Left ventricle myocardium superior (tissue), 1 donor: ENCODE measurements at regions not wholly inside any gene's neighbourhood (a gene's known extent, or its start where the extent isn't known, plus 50 kb on each side); places are given as distances from the start of the nearest gene placed in this dataset.
A peak's percentile ranks its signal among the peaks of the same experiment; 100 is the strongest.
"Not testable (repeated sequence)": the region's sequence is repeated elsewhere in the genome, so short reads cannot be mapped to it uniquely, and the experiment has no call there.

ENCODE experiments used
- ATAC-seq: fragments of 200-7000 bp; cut with Tn5 transposase; one replicate; pipeline ENCODE4 v1.9.1; 2020; ENCODE audit warnings: mild to moderate bottlenecking, moderate library complexity
- DNase-seq: peaks from one replicate; pipeline ENCODE4 v3.0.0-alpha.2; 2020
- intact Hi-C: fragments of 100-400 bp; cut with micrococcal nuclease; formaldehyde crosslinking; loops from one replicate; pipeline ENCODE4 v1.11.0; 2022
- donor health status: DM: no; HTN: yes; CAD: no; lungs with severe emphysema.

DNA sequence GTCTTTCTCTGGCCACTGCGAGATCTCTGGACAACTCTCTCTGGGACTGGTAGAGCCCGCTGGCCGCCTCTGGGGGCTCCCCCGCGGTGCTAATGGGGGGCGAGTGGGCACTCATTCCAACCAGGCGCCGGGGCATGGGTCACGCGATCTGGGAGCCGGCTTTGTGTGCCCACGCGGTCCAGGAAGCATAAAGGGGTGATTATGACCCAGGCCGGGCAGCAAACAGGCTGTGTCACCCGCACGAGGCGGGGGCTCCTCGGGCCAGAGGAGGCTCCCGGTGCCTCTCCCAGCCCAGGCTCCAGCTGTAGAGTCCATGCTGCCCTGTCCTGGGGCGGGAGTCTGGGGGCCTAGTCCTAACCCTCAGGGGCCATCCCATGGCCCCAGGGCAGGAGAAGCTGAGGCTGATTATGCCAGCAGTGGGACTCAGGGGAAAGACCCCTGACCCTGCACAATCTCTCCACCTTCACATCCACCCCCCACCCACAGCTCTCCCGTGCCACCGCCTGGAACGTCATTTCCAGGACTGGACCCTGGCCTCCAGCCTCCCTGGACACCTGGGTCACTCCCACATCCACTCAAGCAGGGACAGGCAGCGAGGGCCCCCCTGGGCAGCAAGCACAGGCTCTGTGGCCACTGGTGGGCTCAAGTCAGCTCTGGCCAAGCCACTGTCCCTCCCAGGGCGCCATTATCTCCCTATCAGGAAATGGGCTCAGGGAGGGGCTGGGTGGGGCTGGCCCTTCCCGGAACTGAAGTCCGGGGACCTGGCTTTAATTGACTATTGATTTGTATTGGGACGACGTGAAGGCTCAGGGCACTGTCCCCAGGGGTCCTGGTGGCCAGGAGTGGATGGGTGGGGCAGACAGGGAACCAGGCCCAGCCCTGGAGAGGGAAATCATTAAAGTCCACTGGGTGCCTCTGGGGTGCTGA, 50.0 kb downstream of the PTPRS start:
- intact Hi-C loops, result no loop called here
- DNase-seq, result no peak
- no peak for ATAC-seq

DNA sequence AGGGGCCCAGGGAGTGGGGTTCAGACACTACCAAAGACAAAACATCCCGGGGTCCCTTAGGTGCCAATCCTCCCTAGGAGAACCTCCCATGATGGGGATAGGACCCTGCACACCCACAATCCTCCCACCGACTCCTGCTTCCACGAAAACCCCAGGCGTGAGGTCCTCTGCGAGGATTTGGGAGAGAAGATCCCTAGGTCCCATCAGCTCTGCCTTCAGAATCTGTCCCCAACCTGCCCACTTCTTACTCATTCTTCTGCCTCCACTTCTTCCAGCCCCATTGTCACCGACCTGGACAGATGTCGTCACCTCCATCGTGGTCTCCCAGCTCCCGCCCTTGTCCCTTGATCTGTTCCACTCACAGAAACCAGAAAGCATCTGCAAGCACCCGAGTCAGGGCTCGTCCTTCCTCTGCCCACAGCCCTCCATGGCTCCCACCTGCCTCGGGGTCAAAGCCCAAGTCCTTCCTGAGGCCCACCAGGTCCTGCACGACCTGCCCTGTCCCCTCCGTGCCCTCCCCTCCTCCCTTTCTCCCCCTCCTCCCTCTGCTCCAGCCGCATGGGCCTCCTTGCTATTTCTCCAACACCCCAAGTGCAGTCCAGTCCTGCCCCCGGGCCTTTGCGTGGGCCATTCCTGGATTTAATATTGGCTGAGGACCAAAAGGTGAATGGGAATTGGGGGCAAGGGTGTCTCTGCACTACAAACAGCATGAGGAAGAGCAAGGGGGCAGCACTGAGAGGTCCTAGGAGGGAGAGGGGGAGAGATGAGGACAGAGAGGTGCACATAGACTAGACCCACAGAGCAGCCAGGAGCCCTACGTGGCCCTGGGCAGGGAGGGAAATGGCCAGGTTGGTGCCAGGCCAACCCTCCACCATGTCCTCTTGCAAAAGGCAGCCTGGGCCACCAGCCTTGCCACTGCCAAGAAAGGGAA, 51.3 kb downstream of the PTPRS start:
- intact Hi-C loops, result no loop called here
- DNase-seq, result no peak
- no peak for ATAC-seq

DNA sequence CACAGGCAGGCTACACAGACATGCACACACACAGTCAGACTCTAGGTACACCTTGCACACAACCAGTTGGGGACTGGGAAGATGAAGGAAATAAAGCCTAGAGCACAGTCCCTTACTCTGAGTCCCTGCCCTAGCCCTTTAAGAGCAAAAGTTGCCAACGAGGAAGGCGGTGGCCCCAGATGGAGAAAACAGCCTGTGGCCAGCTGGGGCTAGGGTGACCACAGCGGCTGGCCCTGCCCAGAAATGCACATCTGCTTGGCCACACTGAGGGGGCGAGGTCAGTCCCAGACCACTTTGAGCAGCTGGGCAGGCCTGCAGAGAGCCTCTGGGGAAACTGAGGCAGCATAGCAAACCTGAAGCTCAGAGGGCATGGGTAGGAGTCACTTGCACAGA, 52.3 kb downstream of the PTPRS start:
- DNase-seq (peak; percentile 61), ATAC-seq (peak; percentile 33)
- intact Hi-C loops, result no loop called here

DNA sequence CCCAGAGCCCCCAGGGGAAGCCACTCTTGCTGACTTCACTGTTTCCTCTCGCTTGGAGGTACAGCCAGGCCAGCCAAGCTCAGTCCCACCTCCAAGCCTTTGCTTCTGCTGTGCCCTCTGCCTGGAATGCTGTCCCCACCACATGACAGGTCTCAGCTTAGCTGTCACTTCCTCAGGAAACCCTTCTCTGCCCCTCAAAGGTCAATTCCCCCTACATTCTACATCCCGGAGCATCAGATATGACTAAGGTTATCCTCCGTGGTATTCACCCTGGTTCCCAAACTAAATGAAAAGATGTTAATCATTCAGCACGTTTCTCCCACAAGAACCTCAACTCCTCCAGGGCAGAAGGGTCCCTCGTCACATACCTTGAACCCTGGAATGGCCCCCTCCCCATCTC, 53.5 kb downstream of the PTPRS start:
- DNase-seq (no peak), ATAC-seq (no peak)
- intact Hi-C loops, result no loop called here

DNA sequence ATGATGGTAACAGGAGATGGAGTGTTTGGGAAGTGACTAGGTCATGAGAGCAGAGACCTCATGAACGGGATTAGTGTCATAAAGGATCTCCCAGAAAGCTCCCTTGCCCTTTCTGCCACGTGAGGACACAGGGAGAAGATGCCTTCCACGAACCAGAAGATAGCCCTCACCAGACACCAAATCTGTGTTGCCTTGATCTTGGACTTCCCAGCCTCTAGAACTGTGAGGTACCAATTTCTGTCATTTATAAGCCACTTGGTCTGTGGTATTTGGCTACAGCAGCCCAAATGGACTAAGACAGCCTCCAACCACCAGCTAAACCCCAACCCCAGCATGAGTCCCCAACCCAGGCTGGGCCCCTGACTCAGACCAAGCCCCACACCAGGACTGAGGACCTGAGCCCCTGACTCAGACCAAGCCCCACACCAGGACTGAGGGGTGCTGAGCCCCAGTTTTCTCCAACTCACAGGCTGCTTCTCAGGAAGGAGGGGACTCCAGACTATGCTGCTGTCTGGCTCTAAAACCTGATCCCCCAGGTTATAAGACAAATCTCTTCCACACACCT, 54.1 kb downstream of the PTPRS start:
- DNase-seq (no peak), ATAC-seq (no peak)
- intact Hi-C loops, result no loop called here

DNA sequence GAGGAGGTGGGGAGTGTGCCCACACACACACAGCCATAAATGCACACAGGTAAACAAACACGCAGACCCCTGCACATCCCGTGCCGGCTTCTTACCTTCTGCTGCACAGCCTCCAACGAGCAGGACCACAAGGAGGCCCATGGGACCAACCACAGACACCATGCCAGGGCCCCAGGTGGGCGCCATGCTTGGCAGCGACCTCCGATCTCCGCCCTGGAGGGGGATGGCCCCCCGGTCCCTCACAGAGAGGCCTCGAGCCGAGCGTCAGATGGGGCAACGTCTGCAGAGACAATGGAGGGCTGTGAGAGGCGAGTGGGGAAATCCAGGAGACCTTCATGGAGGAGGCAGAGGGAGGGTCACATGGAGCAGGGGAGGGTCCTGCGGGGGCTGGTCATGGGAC, 54.7 kb downstream of the PTPRS start:
- DNase-seq (no peak), ATAC-seq (no peak)
- intact Hi-C loops, result no loop called here

DNA sequence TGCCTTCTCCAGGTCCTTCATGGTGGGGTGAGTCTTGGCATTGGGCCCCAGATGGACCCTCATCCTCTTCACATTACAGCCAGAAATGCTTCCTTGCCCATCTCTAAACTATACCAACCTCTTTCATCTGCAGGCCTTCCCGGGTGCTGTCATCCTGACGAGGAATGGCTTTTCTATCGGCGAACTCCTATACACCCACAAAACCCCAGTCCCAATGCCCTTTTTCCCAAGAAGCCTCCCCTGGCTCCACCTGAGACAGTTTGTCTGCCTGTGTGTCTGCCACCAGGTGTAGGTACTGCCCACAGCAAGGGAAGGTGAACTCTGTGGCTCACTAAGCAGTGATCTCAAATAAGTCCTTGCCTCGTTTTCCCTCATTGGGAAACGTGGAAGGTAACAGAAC, 55.3 kb downstream of the PTPRS start:
- DNase-seq (no peak), ATAC-seq (no peak)
- intact Hi-C loops, result no loop called here

DNA sequence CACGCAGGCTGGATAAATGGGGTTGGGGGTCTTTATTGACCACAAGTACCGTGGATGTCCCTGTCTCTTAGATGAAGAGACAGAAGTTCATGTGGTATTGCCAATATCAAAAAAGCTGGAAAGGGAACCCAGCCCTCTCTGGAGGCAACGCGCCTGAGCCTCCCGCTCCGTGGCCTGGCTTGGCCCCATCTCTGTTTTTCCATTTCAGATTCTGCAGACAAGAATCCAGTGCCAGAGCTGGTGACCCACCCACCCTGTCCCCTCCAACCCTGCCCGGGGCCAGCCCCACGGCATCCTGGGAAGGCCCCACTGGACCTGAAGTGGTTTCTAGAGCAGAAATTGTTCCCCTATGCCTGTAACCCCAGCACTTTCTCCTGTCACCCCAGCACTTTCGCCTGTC, 57.7 kb downstream of the PTPRS start:
- ATAC-seq (peak; percentile 66), DNase-seq (peak; percentile 76)
- intact Hi-C loops, result no loop called here

DNA sequence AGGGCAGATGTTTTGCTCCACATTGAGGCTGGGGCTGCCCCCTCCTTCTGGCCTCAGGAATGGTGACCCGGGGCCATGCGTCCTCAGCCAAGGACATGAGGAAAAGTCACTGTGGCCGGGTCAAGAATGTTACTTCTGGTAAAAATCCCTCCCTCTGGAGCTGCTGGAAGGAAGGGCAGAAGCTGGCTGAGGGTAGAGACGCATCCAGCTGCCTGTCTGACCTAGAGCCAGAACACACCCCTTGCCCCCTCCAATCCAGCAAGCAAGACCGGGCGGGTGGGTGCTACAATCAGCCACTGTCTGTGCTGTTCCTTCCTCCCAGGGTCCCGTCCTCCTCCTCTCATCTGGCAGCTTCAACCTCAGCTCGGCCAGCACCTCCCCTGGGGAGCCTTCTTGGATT, 59.0 kb downstream of the PTPRS start:
- peak; percentile 92 for ATAC-seq
- intact Hi-C loops, result no loop called here
- DNase-seq, result peak; percentile 87

DNA sequence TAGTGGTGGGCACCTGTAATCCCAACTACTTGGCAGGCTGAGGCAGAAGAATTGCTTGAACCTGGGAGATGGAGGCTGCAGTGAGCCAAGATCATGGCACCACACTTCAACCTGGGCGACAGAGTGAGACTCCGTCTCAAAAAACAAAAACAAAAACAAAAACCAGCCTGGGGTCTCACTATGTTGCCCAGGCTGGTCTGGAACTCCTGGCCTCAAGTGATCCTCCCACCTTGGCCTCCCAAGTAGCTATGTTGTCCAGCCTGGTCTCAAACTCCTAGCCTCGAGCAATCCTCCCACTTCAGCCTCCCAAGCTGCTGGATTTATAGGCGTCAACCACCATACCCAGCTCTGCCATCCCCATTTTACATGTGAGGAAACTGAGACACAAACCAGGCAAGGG, 64.9 kb downstream of the PTPRS start:
- ATAC-seq, DNase-seq, intact Hi-C loops: not testable (repeated sequence)

DNA sequence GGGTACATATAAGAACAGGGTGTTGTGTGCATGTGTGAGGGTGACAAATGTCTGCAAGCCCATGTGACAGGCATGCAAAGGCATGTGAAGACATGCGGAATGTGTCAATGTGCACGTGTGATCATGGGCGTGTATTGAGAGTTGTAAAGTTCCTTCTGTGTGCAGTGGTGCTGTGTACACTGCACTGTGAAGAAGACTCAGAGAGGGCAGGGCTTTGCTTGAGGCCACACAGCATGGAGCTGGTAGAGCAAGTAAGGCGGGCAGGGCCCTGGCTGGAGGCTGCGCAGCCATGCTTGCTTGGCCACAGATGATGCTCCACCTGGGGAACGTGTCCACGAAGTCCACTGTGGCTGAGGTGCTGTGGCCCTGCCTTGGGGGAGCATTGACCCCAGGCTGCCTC, 66.8 kb downstream of the PTPRS start:
- DNase-seq (no peak), ATAC-seq (no peak)
- intact Hi-C loops, result no loop called here

DNA sequence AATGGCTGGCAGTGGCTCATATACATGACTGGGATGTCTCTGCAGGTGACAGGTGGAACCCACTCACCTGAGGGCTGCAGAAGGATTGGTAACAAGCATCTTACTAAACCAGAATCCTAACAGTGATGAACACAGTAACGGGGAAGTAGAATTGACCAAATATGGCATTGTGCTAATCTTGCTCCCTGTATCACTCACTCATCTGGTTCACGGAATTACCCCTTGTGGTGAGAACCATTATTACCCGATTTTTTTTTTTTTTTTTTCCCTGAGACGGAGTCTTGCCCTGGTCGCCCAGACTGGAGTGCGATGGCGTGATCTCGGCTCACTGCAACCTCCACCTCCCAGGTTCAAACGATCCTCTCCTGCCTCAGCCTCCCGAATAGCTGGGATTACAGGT, 69.5 kb downstream of the PTPRS start:
- intact Hi-C loops, result no loop called here
- DNase-seq (no peak), ATAC-seq (no peak)

DNA sequence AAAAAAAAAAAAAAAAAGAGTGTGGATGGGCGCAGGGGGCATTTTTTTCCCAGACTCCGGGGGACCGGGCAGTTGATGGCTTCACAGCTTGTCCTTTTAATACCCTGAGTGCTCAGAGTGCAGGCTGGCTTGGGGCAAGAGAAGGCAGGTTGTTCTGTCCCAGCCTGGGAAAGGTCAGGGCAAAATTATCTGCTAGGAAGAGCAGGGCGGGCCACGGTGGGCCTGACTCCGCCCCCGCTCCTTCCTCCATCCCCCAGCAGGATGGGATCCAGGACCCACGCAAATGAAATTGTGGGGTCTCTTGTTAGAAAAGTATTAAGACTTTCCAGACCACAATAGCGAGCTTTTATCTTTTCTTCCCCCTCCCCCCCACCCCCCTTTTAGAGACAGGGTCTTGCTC, 70.7 kb downstream of the PTPRS start:
- ATAC-seq (no peak), DNase-seq (no peak)
- intact Hi-C loops, result no loop called here

DNA sequence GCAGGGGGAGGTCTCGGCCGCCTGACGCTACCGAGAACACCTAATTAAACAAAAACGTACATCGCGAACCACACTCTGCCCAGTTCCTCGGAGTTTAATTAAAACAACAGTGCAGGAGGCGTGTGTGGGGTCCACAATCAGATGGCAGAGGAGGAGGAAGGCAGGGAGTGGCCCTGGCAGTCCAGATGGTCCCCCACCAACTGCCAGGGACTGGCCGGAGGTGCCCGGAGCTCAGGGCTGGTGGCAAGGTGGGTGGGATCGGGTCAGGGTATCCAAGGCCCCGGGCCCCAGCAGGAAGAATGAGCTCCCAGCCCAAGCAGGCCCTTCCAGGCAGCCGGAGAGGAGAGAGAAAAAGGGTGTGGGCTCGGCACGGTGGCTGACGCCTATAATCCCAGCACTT, 71.3 kb downstream of the PTPRS start:
- intact Hi-C loops, result no loop called here
- ATAC-seq (no peak), DNase-seq (no peak)

DNA sequence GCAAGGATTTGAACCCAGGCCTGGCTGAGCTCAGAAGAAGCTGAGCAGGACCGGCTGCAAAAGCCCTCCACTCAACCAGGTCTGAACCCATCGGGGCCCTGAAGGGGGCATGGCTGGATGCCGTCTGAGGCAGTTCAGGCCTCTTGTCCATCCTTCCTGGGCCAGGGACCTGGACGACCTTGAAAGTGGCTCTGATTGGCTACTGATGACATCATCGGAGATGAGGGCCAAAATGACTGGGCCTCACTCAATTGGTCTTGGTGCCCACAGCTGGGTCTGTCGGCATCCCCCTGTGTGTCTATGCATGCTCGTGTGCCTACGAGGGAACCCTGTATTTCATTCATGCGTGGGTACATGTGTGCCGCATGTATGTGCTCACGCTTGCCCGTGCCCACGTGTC, 71.8 kb downstream of the PTPRS start:
- intact Hi-C loops, result no loop called here
- DNase-seq, result no peak
- ATAC-seq, result no peak

DNA sequence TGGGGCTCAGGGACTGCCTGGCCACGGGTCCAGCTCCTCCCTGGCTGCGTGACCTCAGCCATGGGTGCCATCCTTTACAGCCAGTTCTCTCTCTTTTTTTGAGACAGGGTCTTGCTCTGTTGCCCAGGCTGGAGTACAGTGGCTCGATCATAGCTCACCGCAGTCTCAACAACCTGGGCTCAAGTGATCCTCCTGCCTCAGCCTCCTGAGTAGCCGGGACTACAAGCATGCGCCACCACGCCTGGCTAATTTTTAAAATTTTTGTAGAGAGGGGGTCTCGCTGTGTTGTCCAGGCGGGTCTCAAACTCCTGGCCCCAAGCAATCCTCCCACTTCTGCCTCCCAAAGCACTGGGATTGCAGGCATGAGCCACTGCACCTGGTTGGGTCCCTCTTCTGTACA, 75.4 kb downstream of the PTPRS start:
- ATAC-seq (no peak), DNase-seq (no peak)
- intact Hi-C loops, result no loop called here

DNA sequence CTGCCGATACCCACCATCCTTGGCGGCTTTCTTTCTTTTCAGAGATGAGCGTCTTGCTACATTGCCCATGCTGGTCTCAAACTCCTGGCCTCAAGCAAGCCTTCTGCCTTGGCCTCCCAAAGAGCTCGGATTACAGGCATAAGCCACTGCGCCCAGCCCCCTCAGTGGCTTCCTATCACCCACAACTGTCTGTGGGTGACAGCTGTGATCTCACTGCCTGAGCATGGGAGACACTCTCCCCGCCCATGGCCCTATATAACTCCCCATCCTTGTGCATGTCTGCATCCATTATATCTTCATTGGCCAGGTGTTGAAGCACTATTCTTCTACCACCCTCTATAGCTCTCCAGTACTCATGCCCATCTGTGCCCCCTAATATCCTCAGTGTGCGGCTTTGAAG, 76.2 kb downstream of the PTPRS start:
- no peak for DNase-seq
- no peak for ATAC-seq
- intact Hi-C loops, result no loop called here

DNA sequence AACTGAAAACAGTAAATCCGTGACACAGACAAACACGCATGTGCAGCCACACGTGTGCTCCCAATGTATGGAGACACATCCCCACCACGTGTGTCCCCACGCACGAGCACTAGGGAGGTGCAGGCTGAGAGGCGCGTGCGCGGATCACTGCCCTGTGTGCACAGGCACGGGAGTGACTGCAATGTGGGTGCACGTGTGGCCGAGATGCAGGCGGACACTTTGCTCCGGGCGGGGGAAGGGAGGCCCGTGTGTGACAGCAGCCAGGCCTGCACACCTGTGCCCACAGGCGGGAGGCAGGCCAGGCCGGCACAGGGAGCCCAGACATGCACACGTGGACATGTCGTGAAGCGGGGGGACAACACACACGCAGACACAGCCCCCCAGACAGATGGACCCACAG, 77.0 kb downstream of the PTPRS start:
- DNase-seq (no peak), ATAC-seq (no peak)
- intact Hi-C loops, result no loop called here

DNA sequence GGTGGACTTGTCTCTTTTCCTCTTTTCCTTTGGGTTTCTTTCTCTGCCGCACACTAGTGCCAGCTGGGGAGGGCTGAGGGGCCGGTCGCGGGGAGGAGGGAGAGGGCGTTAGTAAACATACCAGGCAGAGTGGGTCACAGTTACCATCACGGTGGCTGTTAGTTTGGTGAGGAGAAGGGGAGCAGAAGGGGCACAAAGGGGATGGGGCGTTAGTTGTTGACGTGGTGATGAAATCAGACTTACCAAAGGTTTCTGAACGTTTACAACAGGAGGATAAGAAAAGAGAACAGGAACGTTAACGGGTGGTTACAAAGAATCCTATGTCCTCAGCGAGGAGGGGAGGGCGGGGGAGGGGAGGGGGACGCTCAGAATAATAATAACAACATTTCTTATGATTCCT, 77.9 kb downstream of the PTPRS start:
- no peak for DNase-seq
- intact Hi-C loops, result no loop called here
- ATAC-seq, result no peak
